Vagina (tissue), 2 donors: ENCODE measurements at regions not wholly inside any gene's neighbourhood (a gene's known extent, or its start where the extent isn't known, plus 50 kb on each side); places are given as distances from the start of the nearest gene placed in this dataset.

ENCODE experiments used
- DNase-seq, 2 donors: peaks; one replicate each; pipeline ENCODE4 v3.0.0-alpha.2; 2017; ENCODE audit errors: extremely low spot score in 2 of 2
- H3K27ac ChIP-seq: fragments of 200-600 bp; sonication (generic); one replicate; pipeline ENCODE4 v1.5.1; 2019
- H3K27me3 ChIP-seq: fragments of 200-600 bp; sonication (generic); one replicate; pipeline ENCODE4 v1.5.1; 2019
- H3K36me3 ChIP-seq, 2 donors: fragments of 200-600 bp; sonication (generic); one replicate each; pipeline ENCODE4 v1.5.1; 2017 to 2019
- H3K4me1 ChIP-seq: fragments of 200-600 bp; sonication (generic); one replicate; pipeline ENCODE4 v1.5.1; 2019
- H3K4me3 ChIP-seq, 2 donors: fragments of 200-600 bp; sonication (generic); 1 replicate in 1 of 2; 2 replicates in 1 of 2; pipeline ENCODE4 v1.5.1; 2016 to 2019
- H3K9me3 ChIP-seq: fragments of 200-600 bp; sonication (generic); one replicate; pipeline ENCODE4 v1.5.1; 2019
- CTCF ChIP-seq, 3 experiments: fragments of 450-650 bp in 2 of 3; fragments of 200-600 bp in 1 of 3; sonication (generic) in 1 of 3; IDR thresholded peaks; one replicate each; pipeline ENCODE4 v1.5.1; 2017 to 2019; ENCODE audit warnings: antibody characterized with exemption in 3 of 3, mild to moderate bottlenecking in 2 of 3, moderate library complexity in 2 of 3
- POLR2A ChIP-seq, 2 donors: fragments of 450-650 bp; IDR thresholded peaks; one replicate each; pipeline ENCODE4 v1.6.1; 2017; ENCODE audit warnings: antibody characterized with exemption in 2 of 2, mild to moderate bottlenecking in 2 of 2, moderate library complexity in 2 of 2
- POLR2AphosphoS5 ChIP-seq, 2 donors: sonication (generic); formaldehyde crosslinking; IDR thresholded peaks; one replicate each; pipeline ENCODE4 v1.9.0; 2017; ENCODE audit warnings: antibody characterized with exemption in 2 of 2, mild to moderate bottlenecking in 2 of 2, low read depth in 1 of 2; ENCODE audit not compliant: insufficient read depth in 1 of 2
- intact Hi-C: fragments of 100-400 bp; cut with DNase I; formaldehyde crosslinking; loops from one replicate; pipeline ENCODE4 v1.15.1; 2023

GRCh38 chr13:37981932-37982331 is 112.4 kb upstream of the TRPC4 start:
- H3K4me3 ChIP-seq = no peak overlapping the region
- H3K27me3 ChIP-seq = no peaks in the 10 kb centered on the region
- no peaks in the 10 kb centered on the region for H3K4me1 ChIP-seq
- intact Hi-C loops = no loop called here
- no peak for DNase-seq
- no peak overlapping the region for H3K27ac ChIP-seq
- H3K9me3 ChIP-seq = no peaks in the 10 kb centered on the region
- TF ChIP-seq POLR2A (IDR thresholded peaks at IDR 0.05) = no peak
- no peak for TF ChIP-seq CTCF (IDR thresholded peaks at IDR 0.05)
- TF ChIP-seq POLR2AphosphoS5 (IDR thresholded peaks at IDR 0.05; ENCODE audit: insufficient read depth in 1 of 2, low read depth in 1 of 2) = no peak
- no peaks in the 10 kb centered on the region for H3K36me3 ChIP-seq

DNA sequence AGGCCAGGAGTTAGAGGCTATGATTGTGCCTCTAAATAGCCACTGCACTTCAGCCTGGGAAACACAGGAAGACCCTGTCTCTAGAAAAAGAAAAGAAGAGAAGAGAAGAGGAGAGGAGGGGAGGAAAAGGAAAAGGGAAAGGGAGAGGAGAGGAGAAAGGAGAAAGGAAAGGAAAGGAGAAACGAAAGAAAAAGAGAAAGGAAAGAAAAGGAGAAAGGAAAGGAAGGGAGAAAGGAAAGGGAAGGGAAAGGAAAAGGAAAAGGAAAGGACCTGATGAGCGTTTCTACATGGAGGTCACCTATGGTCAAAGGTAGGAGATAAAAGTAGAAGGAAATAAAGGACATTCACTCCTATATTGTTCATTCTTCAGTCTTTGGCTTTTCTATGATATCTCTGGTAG is 109.1 kb upstream of the TRPC4 start:
- no peaks in the 10 kb centered on the region for H3K4me1 ChIP-seq
- intact Hi-C loops = no loop called here
- H3K27ac ChIP-seq = no peak overlapping the region
- no peak for TF ChIP-seq POLR2AphosphoS5 (IDR thresholded peaks at IDR 0.05; ENCODE audit: insufficient read depth in 1 of 2, low read depth in 1 of 2)
- TF ChIP-seq POLR2A (IDR thresholded peaks at IDR 0.05) = no peak
- no peak for TF ChIP-seq CTCF (IDR thresholded peaks at IDR 0.05)
- no peaks in the 10 kb centered on the region for H3K27me3 ChIP-seq
- no peak overlapping the region for H3K4me3 ChIP-seq
- H3K36me3 ChIP-seq = no peaks in the 10 kb centered on the region
- DNase-seq = no peak
- H3K9me3 ChIP-seq = no peaks in the 10 kb centered on the region

DNA sequence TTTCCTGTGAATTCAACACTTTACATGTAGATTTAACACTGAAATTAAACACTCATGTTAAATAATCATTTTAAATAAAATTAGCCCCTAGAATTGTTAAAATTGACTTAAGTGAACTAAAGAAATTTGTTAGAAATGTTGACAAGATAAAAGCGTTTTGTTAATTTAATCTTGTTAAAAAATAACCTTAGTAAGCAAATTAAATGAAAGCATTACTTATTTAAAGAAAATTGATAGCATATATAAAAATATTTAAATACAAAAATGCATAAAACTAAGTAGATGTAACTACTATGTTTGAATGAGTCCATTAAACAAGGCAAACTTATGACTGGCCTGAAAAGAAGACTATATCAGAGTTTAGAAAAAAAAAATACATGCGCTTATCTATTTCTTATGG is 99.0 kb upstream of the TRPC4 start:
- Histone ChIP-seq H3K27ac (no peak overlapping the region), H3K4me1 (no peaks in the 10 kb centered on the region), H3K36me3 (no peaks in the 10 kb centered on the region), H3K4me3 (no peak overlapping the region), H3K27me3 (no peaks in the 10 kb centered on the region), H3K9me3 (no peaks in the 10 kb centered on the region)
- no peak for TF ChIP-seq POLR2AphosphoS5 (IDR thresholded peaks at IDR 0.05; ENCODE audit: insufficient read depth in 1 of 2, low read depth in 1 of 2)
- no peak for TF ChIP-seq POLR2A (IDR thresholded peaks at IDR 0.05)
- no peak for TF ChIP-seq CTCF (IDR thresholded peaks at IDR 0.05)
- no peak for DNase-seq
- intact Hi-C loops = no loop called here

- no peaks in the 10 kb centered on the region for H3K4me1 ChIP-seq
These were observed 96.7 kb upstream of the TRPC4 start for GRCh38 chr13:37966266-37966665.

GRCh38 chr13:37960427-37960826 is 90.9 kb upstream of the TRPC4 start:
- H3K9me3 ChIP-seq = no peaks in the 10 kb centered on the region
- TF ChIP-seq POLR2AphosphoS5 (IDR thresholded peaks at IDR 0.05; ENCODE audit: insufficient read depth in 1 of 2, low read depth in 1 of 2) = no peak
- TF ChIP-seq CTCF (IDR thresholded peaks at IDR 0.05) = no peak
- no peak for TF ChIP-seq POLR2A (IDR thresholded peaks at IDR 0.05)
- intact Hi-C loops = no loop called here
- no peaks in the 10 kb centered on the region for H3K36me3 ChIP-seq
- H3K27ac ChIP-seq = no peak overlapping the region
- H3K4me3 ChIP-seq = no peak overlapping the region
- DNase-seq = no peak
- no peaks in the 10 kb centered on the region for H3K4me1 ChIP-seq
- H3K27me3 ChIP-seq = no peaks in the 10 kb centered on the region

More at GRCh38 chr13:37966266-37966665, 96.7 kb upstream of the TRPC4 start:
- Histone ChIP-seq H3K36me3 (no peaks in the 10 kb centered on the region), H3K27me3 (no peaks in the 10 kb centered on the region), H3K4me3 (no peak overlapping the region), H3K9me3 (no peaks in the 10 kb centered on the region), H3K27ac (no peak overlapping the region)
- no peak for TF ChIP-seq POLR2A (IDR thresholded peaks at IDR 0.05)
- no peak for TF ChIP-seq POLR2AphosphoS5 (IDR thresholded peaks at IDR 0.05; ENCODE audit: insufficient read depth in 1 of 2, low read depth in 1 of 2)
- no peak for TF ChIP-seq CTCF (IDR thresholded peaks at IDR 0.05)
- intact Hi-C loops = no loop called here
- DNase-seq = no peak
